RWPE2 (cell line): ENCODE measurements at regions not wholly inside any gene's neighbourhood (a gene's known extent, or its start where the extent isn't known, plus 50 kb on each side); places are given as distances from the start of the nearest gene placed in this dataset.

Experiments
- ATAC-seq: fragments of 200-7000 bp; cut with Tn5 transposase; 3 replicates; pipeline ENCODE4 v1.9.1; 2021; ENCODE audit warnings: low read depth
- DNase-seq: peaks from one replicate; pipeline ENCODE4 v3.0.0-alpha.2; 2020; ENCODE audit warnings: low spot score
- H3K27ac ChIP-seq: fragments of 450-650 bp; 2 replicates; pipeline ENCODE4 v1.5.1; 2017; ENCODE audit warnings: mild to moderate bottlenecking; ENCODE audit not compliant: poor library complexity, severe bottlenecking
- H3K27me3 ChIP-seq: fragments of 250-450 bp; sonication (Bioruptor Pico); 2 replicates; pipeline ENCODE4 v1.5.1; 2021; ENCODE audit warnings: mild to moderate bottlenecking, moderate library complexity; ENCODE audit not compliant: insufficient read depth, poor library complexity, severe bottlenecking
- H3K36me3 ChIP-seq: fragments of 250-450 bp; sonication (Bioruptor Pico); 2 replicates; pipeline ENCODE4 v1.5.1; 2020; ENCODE audit warnings: low read depth, mild to moderate bottlenecking, moderate library complexity
- H3K4me1 ChIP-seq: fragments of 250-450 bp; sonication (Bioruptor Pico); 2 replicates; pipeline ENCODE4 v1.5.1; 2021; ENCODE audit warnings: mild to moderate bottlenecking, moderate library complexity; ENCODE audit not compliant: insufficient read depth, poor library complexity, severe bottlenecking
- H3K4me3 ChIP-seq: fragments of 250-450 bp; sonication (Bioruptor Pico); 2 replicates; pipeline ENCODE4 v1.5.1; 2021; ENCODE audit warnings: mild to moderate bottlenecking, moderate library complexity; ENCODE audit not compliant: severe bottlenecking
- H3K9me3 ChIP-seq: fragments of 250-450 bp; sonication (Bioruptor Pico); 2 replicates; pipeline ENCODE4 v1.5.1; 2021; ENCODE audit warnings: mild to moderate bottlenecking, moderate library complexity; ENCODE audit not compliant: severe bottlenecking
- TF ChIP-seq, protein P1 (sequence below): fragments of 450-650 bp; IDR thresholded peaks from one replicate; pipeline ENCODE4 v1.5.1; 2017; ENCODE audit warnings: mild to moderate bottlenecking, moderate library complexity; ENCODE audit not compliant: poor library complexity, severe bottlenecking

GRCh38 chr14:51786227-51786626 is 74.2 kb upstream of the GNG2 start:
- Histone ChIP-seq H3K27me3 (peaks cover 3% of the 10 kb centered on the region), H3K9me3 (peaks cover 3% of the 10 kb centered on the region), H3K4me3 (no peak overlapping the region), H3K36me3 (no peaks in the 10 kb centered on the region), H3K4me1 (peaks cover 9% of the 10 kb centered on the region), H3K27ac (no peak overlapping the region)
- TF ChIP-seq, protein P1, sequence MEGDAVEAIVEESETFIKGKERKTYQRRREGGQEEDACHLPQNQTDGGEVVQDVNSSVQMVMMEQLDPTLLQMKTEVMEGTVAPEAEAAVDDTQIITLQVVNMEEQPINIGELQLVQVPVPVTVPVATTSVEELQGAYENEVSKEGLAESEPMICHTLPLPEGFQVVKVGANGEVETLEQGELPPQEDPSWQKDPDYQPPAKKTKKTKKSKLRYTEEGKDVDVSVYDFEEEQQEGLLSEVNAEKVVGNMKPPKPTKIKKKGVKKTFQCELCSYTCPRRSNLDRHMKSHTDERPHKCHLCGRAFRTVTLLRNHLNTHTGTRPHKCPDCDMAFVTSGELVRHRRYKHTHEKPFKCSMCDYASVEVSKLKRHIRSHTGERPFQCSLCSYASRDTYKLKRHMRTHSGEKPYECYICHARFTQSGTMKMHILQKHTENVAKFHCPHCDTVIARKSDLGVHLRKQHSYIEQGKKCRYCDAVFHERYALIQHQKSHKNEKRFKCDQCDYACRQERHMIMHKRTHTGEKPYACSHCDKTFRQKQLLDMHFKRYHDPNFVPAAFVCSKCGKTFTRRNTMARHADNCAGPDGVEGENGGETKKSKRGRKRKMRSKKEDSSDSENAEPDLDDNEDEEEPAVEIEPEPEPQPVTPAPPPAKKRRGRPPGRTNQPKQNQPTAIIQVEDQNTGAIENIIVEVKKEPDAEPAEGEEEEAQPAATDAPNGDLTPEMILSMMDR, result no peak
- ATAC-seq (no peak), DNase-seq (no peak)

DNA sequence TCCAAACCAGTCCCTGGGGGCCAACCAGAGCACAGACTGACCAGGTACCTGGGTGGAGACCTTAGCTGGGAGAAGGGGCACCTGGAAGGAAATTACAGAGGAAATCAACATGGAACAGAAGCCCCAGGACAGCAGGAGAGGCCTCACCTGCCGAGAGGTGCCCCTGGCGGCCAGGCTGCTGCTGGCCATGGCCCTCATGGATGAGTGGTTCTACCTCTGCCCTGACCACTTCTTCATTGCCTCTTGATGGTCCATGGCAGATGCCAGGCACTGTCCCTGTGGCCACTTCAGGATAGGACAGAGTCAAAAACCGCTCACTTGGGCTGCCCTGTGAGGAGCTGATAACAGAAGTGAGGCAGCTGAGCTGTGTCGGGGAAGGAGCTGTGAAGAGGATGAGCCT is 73.1 kb upstream of the GNG2 start:
- Histone ChIP-seq H3K27ac (no peak overlapping the region), H3K4me3 (no peak overlapping the region), H3K36me3 (no peaks in the 10 kb centered on the region), H3K9me3 (peaks cover 3% of the 10 kb centered on the region), H3K4me1 (peaks cover 9% of the 10 kb centered on the region), H3K27me3 (peaks cover 3% of the 10 kb centered on the region)
- TF ChIP-seq, protein P1, result no peak
- DNase-seq, result no peak
- ATAC-seq, result no peak

DNA sequence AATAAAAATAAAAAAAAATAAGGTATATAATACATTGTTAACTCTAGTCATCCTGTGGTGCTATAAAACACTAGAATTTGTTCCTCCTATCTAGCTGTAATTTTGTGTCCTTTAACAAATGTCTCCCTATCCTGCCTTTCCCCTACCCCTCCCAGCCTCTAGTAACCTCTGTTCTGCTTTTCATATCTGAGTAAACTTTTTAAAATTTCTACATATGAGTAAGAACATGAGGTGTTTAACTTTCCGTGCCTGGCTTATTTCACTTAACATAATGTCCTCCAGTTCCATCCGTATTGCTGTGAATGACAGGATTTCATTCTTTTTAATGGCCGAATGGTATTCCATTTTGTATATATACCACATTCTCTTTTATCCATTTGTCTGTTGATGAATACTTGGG is 71.3 kb upstream of the GNG2 start:
- Histone ChIP-seq H3K27ac (no peak overlapping the region), H3K4me1 (peaks cover 1% of the 10 kb centered on the region), H3K36me3 (no peaks in the 10 kb centered on the region), H3K27me3 (peaks cover 3% of the 10 kb centered on the region), H3K9me3 (peaks cover 3% of the 10 kb centered on the region), H3K4me3 (no peak overlapping the region)
- DNase-seq (no peak), ATAC-seq (no peak)
- TF ChIP-seq, protein P1, result no peak

GRCh38 chr14:51789596-51789995 is 70.8 kb upstream of the GNG2 start:
- no peak for ATAC-seq
- H3K4me3 ChIP-seq, result no peak overlapping the region
- H3K36me3 ChIP-seq, result no peaks in the 10 kb centered on the region
- H3K27ac ChIP-seq, result no peak overlapping the region
- DNase-seq, result no peak
- peaks cover 3% of the 10 kb centered on the region for H3K27me3 ChIP-seq
- H3K4me1 ChIP-seq, result no peaks in the 10 kb centered on the region
- TF ChIP-seq, protein P1, result no peak
- H3K9me3 ChIP-seq, result peaks cover 3% of the 10 kb centered on the region

- Histone ChIP-seq H3K27me3 (peaks cover 3% of the 10 kb centered on the region), H3K4me3 (no peak overlapping the region), H3K9me3 (no peaks in the 10 kb centered on the region), H3K36me3 (no peaks in the 10 kb centered on the region), H3K4me1 (no peaks in the 10 kb centered on the region), H3K27ac (no peak overlapping the region)
- no peak for ATAC-seq
- DNase-seq, result no peak
- TF ChIP-seq, protein P1, result no peak
Observed at GRCh38 chr14:51792809-51793208, 67.6 kb upstream of the GNG2 start.
